Trophoblast cell (in vitro differentiated cells and primary cell): ENCODE measurements at regions not wholly inside any gene's neighbourhood (a gene's known extent, or its start where the extent isn't known, plus 50 kb on each side); places are given as distances from the start of the nearest gene placed in this dataset.

Source experiments
- DNase-seq, 2 donors: peaks; one replicate each; pipeline ENCODE4 v3.0.0-alpha.2; 2016
- H2AFZ ChIP-seq: 2 replicates; pipeline ENCODE4 v1.6.1; 2013; ENCODE audit warnings: low read length, moderate library complexity, mild to moderate bottlenecking; ENCODE audit not compliant: insufficient read depth, poor library complexity
- H2AK5ac ChIP-seq: 2 replicates; pipeline ENCODE4 v1.6.1; 2013; ENCODE audit warnings: mild to moderate bottlenecking, low read length
- H2BK120ac ChIP-seq: 2 replicates; pipeline ENCODE4 v1.6.1; 2013; ENCODE audit warnings: low read length, mild to moderate bottlenecking, moderate library complexity; ENCODE audit not compliant: insufficient read depth, poor library complexity
- H2BK12ac ChIP-seq: 2 replicates; pipeline ENCODE4 v1.6.1; 2013; ENCODE audit warnings: mild to moderate bottlenecking, low read length, moderate library complexity
- H2BK5ac ChIP-seq: 2 replicates; pipeline ENCODE4 v1.6.1; 2013; ENCODE audit warnings: low read length, low read depth, moderate library complexity, mild to moderate bottlenecking; ENCODE audit not compliant: poor library complexity
- H3K14ac ChIP-seq: 2 replicates; pipeline ENCODE4 v1.6.1; 2013; ENCODE audit warnings: mild to moderate bottlenecking, low read length
- H3K18ac ChIP-seq: 2 replicates; pipeline ENCODE4 v1.6.1; 2013; ENCODE audit warnings: mild to moderate bottlenecking, low read length
- H3K23ac ChIP-seq: 2 replicates; pipeline ENCODE4 v1.6.1; 2013; ENCODE audit warnings: low read length
- H3K27ac ChIP-seq: 2 replicates; pipeline ENCODE4 v1.5.1; 2013; ENCODE audit warnings: low read depth, mild to moderate bottlenecking, inconsistent platforms, low read length, moderate library complexity
- H3K27me3 ChIP-seq: 2 replicates; pipeline ENCODE4 v1.6.1; 2013; ENCODE audit warnings: inconsistent platforms, mild to moderate bottlenecking, low read length, moderate library complexity; ENCODE audit not compliant: insufficient read depth
- H3K36me3 ChIP-seq, 2 experiments: 1 replicate in 1 of 2; 2 replicates in 1 of 2; pipeline ENCODE4 v1.6.1; 2013; ENCODE audit warnings: low read length in 2 of 2, mild to moderate bottlenecking in 2 of 2, moderate library complexity in 1 of 2; ENCODE audit not compliant: insufficient read depth in 2 of 2, control insufficient read depth in 1 of 2
- H3K4ac ChIP-seq: 2 replicates; pipeline ENCODE4 v1.6.1; 2013; ENCODE audit warnings: low read depth, mild to moderate bottlenecking, low read length, moderate library complexity
- H3K4me1 ChIP-seq, 2 experiments: 1 replicate in 1 of 2; 2 replicates in 1 of 2; pipeline ENCODE4 v1.6.1; 2013; ENCODE audit warnings: low read length in 2 of 2, mild to moderate bottlenecking in 2 of 2, moderate library complexity in 1 of 2; ENCODE audit not compliant: insufficient read depth in 2 of 2, control insufficient read depth in 1 of 2
- H3K4me2 ChIP-seq: 2 replicates; pipeline ENCODE4 v1.6.1; 2013; ENCODE audit warnings: inconsistent platforms, mild to moderate bottlenecking, low read length, moderate library complexity
- H3K4me3 ChIP-seq: 2 replicates; pipeline ENCODE4 v1.5.1; 2013; ENCODE audit warnings: mild to moderate bottlenecking, low read depth, low read length, inconsistent platforms
- H3K79me1 ChIP-seq: one replicate; pipeline ENCODE4 v1.6.1; 2013; ENCODE audit warnings: low read length
- H3K79me2 ChIP-seq: 2 replicates; pipeline ENCODE4 v1.6.1; 2013; ENCODE audit warnings: low read length, mild to moderate bottlenecking; ENCODE audit not compliant: control insufficient read depth, insufficient read depth, poor library complexity
- H3K9ac ChIP-seq: 2 replicates; pipeline ENCODE4 v1.6.1; 2013; ENCODE audit warnings: mild to moderate bottlenecking, low read length
- H3K9me3 ChIP-seq: 2 replicates; pipeline ENCODE4 v1.6.1; 2013; ENCODE audit warnings: low read depth, mild to moderate bottlenecking, control low read depth, inconsistent platforms, low read length; ENCODE audit not compliant: insufficient read depth
- H4K12ac ChIP-seq: 2 replicates; pipeline ENCODE4 v1.6.1; 2013; ENCODE audit warnings: low read depth, mild to moderate bottlenecking, low read length, moderate library complexity
- H4K8ac ChIP-seq: 2 replicates; pipeline ENCODE4 v1.6.1; 2013; ENCODE audit warnings: low read depth, mild to moderate bottlenecking, low read length, moderate library complexity
- H4K91ac ChIP-seq: one replicate; pipeline ENCODE4 v1.6.1; 2013; ENCODE audit warnings: low read depth, mild to moderate bottlenecking, low read length, moderate library complexity
- WGBS: extraction: QIAGEN DNeasy Blood & Tissue Kit; methylation state at CpG from one replicate; pipeline ENCODE4 v1.1.7; 2013; ENCODE audit warnings: missing lambda C conversion rate; ENCODE audit not compliant: insufficient read length, insufficient coverage; ENCODE audit errors: extremely low coverage; 5-methylcytosine and 5-hydroxymethylcytosine counted together

DNA sequence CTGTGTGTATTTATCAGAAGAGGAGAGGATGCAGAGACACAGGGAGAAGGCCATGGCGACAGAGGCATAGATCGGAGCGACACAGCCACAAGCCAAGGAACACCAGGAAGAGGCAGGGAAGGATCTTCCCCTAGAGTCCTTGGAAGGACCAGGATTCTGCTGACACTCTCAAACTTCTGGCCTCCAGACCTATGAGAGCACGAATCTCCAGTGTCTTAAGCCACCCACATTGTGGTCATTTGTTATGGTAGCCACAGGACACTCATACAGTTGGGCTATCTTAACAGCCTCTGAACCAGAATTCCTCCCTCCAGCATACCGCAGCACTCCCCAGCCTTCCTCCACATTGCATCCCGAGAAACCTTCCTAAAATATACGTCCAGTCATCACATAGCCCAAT lies 367.0 kb upstream of the MGMT start:
- no peaks in the 10 kb centered on the region for H3K79me2 ChIP-seq
- H3K27me3 ChIP-seq, result no peaks in the 10 kb centered on the region
- no peak overlapping the region for H4K91ac ChIP-seq
- H3K23ac ChIP-seq, result no peak overlapping the region
- no peak overlapping the region for H2BK5ac ChIP-seq
- H2BK120ac ChIP-seq, result no peak overlapping the region
- no peak overlapping the region for H3K4ac ChIP-seq
- no peak overlapping the region for H2BK12ac ChIP-seq
- no peak overlapping the region for H4K8ac ChIP-seq
- no peak for DNase-seq
- no peaks in the 10 kb centered on the region for H3K9me3 ChIP-seq
- no peaks in the 10 kb centered on the region for H3K36me3 ChIP-seq
- H3K27ac ChIP-seq, result no peak overlapping the region
- H3K9ac ChIP-seq, result no peak overlapping the region
- no peaks in the 10 kb centered on the region for H3K4me1 ChIP-seq
- no peak overlapping the region for H3K18ac ChIP-seq
- H3K4me3 ChIP-seq, result no peak overlapping the region
- no peak overlapping the region for H4K12ac ChIP-seq
- no peak overlapping the region for H2AFZ ChIP-seq
- no peak overlapping the region for H3K14ac ChIP-seq
- H2AK5ac ChIP-seq, result no peak overlapping the region
- H3K79me1 ChIP-seq, result no peaks in the 10 kb centered on the region
- WGBS, result no CpG with 5 or more reads among the region's 7 CpGs
- no peak overlapping the region for H3K4me2 ChIP-seq

- no peak overlapping the region for H3K9ac ChIP-seq
- no peaks in the 10 kb centered on the region for H3K9me3 ChIP-seq
- H4K8ac ChIP-seq, result no peak overlapping the region
- no peak for DNase-seq
- no peak overlapping the region for H2BK5ac ChIP-seq
- no peak overlapping the region for H3K4me2 ChIP-seq
- H4K12ac ChIP-seq, result no peak overlapping the region
- H3K79me1 ChIP-seq, result no peaks in the 10 kb centered on the region
- H4K91ac ChIP-seq, result no peak overlapping the region
- H3K4me1 ChIP-seq, result no peaks in the 10 kb centered on the region
- no peak overlapping the region for H3K14ac ChIP-seq
- H3K79me2 ChIP-seq, result no peaks in the 10 kb centered on the region
- no peak overlapping the region for H3K23ac ChIP-seq
- no peak overlapping the region for H3K4ac ChIP-seq
- H3K36me3 ChIP-seq, result no peaks in the 10 kb centered on the region
- WGBS, result no CpG with 5 or more reads among the region's 10 CpGs
- no peak overlapping the region for H3K27ac ChIP-seq
- no peak overlapping the region for H3K18ac ChIP-seq
- H2AFZ ChIP-seq, result no peak overlapping the region
- H2BK120ac ChIP-seq, result no peak overlapping the region
- H3K4me3 ChIP-seq, result no peak overlapping the region
- no peak overlapping the region for H2AK5ac ChIP-seq
- no peak overlapping the region for H2BK12ac ChIP-seq
- H3K27me3 ChIP-seq, result no peaks in the 10 kb centered on the region
Observed at GRCh38 chr10:129101232-129101980, 365.6 kb upstream of the MGMT start.

GRCh38 chr10:129102906-129103693 lies 363.9 kb upstream of the MGMT start:
- Histone ChIP-seq H3K9ac (no peak overlapping the region), H3K9me3 (no peaks in the 10 kb centered on the region), H3K14ac (no peak overlapping the region), H2AK5ac (no peak overlapping the region), H3K4me2 (no peak overlapping the region), H3K23ac (no peak overlapping the region), H3K79me2 (no peaks in the 10 kb centered on the region), H3K4me3 (no peak overlapping the region), H2AFZ (no peak overlapping the region), H2BK120ac (no peak overlapping the region), H3K27me3 (no peaks in the 10 kb centered on the region), H4K12ac (no peak overlapping the region), H3K79me1 (no peaks in the 10 kb centered on the region), H3K4ac (no peak overlapping the region), H3K36me3 (no peaks in the 10 kb centered on the region), H4K91ac (no peak overlapping the region), H3K18ac (no peak overlapping the region), H3K4me1 (no peaks in the 10 kb centered on the region), H2BK5ac (no peak overlapping the region), H3K27ac (no peak overlapping the region), H4K8ac (no peak overlapping the region), H2BK12ac (no peak overlapping the region)
- no peak for DNase-seq
- WGBS, result no CpG with 5 or more reads among the region's 7 CpGs

DNA sequence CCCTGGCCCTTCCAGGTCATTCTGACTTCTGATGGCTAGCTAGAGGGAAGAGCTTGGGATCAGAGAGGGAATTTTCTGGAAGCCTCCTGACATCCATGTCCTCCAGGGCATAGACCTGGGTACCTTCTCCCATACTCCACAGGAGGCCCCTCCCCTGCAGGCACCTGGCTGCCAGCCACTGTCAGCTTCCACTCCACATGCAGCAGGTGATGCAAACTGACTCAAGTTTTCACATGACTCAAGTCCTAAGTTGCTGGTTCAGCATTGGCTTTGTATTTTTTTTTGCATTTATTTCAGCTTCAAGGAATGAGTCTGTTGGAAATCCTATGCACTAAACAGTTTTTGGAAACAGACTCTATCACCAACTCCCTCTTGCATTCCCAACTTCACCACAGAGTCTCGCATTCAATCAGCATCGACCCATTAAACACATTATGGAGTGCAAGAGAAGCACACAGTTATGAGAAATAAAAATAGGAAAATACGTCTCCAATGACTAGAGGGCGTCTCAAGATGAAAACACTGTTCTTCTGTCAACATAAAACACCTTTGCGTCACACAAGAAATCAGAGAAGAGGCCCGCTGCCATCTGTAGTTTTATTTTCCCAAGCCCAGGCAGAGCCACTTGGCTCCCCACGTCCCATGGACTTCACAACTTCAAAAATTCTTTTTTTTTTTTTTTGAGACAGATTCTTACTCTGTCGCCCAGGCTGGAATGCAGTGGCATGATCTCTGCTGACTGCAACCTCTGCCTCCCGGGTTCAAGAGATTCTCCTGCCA lies 362.6 kb upstream of the MGMT start:
- Histone ChIP-seq H3K4ac (no peak overlapping the region), H3K14ac (no peak overlapping the region), H3K27ac (no peak overlapping the region), H3K4me2 (no peak overlapping the region), H2BK12ac (no peak overlapping the region), H3K9ac (no peak overlapping the region), H2AK5ac (no peak overlapping the region), H3K4me3 (no peak overlapping the region), H2BK5ac (no peak overlapping the region), H4K12ac (no peak overlapping the region), H3K27me3 (no peaks in the 10 kb centered on the region), H4K91ac (no peak overlapping the region), H3K4me1 (no peaks in the 10 kb centered on the region), H2BK120ac (no peak overlapping the region), H3K79me2 (no peaks in the 10 kb centered on the region), H3K9me3 (no peaks in the 10 kb centered on the region), H3K79me1 (no peaks in the 10 kb centered on the region), H2AFZ (no peak overlapping the region), H3K23ac (no peak overlapping the region), H4K8ac (no peak overlapping the region), H3K36me3 (no peaks in the 10 kb centered on the region), H3K18ac (no peak overlapping the region)
- DNase-seq, result no peak
- WGBS, result no CpG with 5 or more reads among the region's 9 CpGs
